GM12875 (cell line): ENCODE measurements at regions not wholly inside any gene's neighbourhood (a gene's known extent, or its start where the extent isn't known, plus 50 kb on each side); places are given as distances from the start of the nearest gene placed in this dataset.

Experiments
- H3K4me3 ChIP-seq: one replicate; pipeline ENCODE4 v1.5.1; 2011; ENCODE audit warnings: low read depth, low read length, control low read depth
- TF ChIP-seq, protein P1 (sequence below): IDR thresholded peaks from 2 replicates; pipeline ENCODE4 v1.5.1; 2011; ENCODE audit warnings: low read depth, mild to moderate bottlenecking, control low read depth, inconsistent platforms, low read length, moderate library complexity, borderline replicate concordance; ENCODE audit not compliant: insufficient read depth

DNA sequence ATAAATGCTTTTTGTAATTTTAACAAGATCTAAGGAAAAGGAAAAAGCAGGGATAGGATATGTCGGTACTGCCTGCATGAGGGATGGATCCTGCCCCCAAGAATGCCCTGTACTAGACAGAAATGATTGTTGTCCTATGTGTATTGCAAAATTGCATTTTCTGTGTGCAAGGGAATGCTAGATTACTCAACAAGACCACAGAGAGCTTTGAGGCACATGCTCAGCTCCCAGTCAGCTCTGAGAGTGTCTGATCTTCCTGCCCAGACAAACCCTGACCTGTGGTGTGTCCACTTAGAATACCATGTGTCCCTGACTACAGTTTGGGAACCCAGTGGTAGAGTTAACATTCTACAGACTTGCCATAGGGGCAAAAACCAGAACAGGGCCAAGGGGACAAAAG, 129.2 kb upstream of the PAK3 start:
- H3K4me3 ChIP-seq, result no peak overlapping the region
- TF ChIP-seq, protein P1, sequence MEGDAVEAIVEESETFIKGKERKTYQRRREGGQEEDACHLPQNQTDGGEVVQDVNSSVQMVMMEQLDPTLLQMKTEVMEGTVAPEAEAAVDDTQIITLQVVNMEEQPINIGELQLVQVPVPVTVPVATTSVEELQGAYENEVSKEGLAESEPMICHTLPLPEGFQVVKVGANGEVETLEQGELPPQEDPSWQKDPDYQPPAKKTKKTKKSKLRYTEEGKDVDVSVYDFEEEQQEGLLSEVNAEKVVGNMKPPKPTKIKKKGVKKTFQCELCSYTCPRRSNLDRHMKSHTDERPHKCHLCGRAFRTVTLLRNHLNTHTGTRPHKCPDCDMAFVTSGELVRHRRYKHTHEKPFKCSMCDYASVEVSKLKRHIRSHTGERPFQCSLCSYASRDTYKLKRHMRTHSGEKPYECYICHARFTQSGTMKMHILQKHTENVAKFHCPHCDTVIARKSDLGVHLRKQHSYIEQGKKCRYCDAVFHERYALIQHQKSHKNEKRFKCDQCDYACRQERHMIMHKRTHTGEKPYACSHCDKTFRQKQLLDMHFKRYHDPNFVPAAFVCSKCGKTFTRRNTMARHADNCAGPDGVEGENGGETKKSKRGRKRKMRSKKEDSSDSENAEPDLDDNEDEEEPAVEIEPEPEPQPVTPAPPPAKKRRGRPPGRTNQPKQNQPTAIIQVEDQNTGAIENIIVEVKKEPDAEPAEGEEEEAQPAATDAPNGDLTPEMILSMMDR, result no peak

DNA sequence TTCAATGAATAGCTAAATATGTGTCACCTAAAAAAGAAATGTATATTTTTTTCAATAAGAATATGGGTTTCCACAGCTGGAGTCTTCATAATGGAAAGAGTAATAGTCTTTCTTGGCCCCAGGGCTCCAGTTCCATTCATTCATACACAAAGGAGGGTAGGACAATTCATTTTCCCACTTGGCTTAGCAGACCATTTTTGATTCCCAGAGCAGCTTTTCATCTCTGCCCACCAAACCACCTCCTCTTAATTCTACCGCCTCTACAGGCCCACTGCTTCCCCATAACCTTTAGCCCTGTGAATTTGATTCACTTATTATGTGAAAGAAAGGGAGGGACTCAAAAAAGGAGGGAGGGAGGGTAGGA, 129.9 kb upstream of the PAK3 start:
- TF ChIP-seq, protein P1, result no peak
- no peak overlapping the region for H3K4me3 ChIP-seq

GRCh38 chrX:110965409-110966090, 130.4 kb upstream of the PAK3 start:
- H3K4me3 ChIP-seq, result no peak overlapping the region
- TF ChIP-seq, protein P1, result no peak

- no peak overlapping the region for H3K4me3 ChIP-seq
- TF ChIP-seq, protein P1, result no peak
Observed at GRCh38 chrX:110964786-110965185, 131.2 kb upstream of the PAK3 start.

DNA sequence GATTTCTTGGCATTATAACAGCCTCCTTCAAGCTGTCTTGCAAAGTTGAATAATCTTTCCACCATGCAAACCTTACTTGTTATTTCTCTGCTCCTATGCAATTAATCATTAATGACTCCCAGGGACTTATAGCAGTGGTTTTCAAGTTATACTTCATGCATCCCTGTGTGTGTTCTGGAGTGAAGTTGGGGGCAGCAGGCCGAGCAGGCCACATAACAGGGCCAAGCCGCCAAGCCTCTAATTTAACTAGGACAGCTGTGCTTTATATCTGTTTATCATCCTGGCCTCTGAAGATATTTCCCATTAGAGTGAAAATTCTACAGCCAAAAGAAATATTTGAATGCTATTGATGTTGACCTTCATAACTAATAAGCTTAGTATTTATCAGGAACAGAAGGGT, 133.5 kb upstream of the PAK3 start:
- H3K4me3 ChIP-seq, result no peak overlapping the region
- TF ChIP-seq, protein P1, result no peak

DNA sequence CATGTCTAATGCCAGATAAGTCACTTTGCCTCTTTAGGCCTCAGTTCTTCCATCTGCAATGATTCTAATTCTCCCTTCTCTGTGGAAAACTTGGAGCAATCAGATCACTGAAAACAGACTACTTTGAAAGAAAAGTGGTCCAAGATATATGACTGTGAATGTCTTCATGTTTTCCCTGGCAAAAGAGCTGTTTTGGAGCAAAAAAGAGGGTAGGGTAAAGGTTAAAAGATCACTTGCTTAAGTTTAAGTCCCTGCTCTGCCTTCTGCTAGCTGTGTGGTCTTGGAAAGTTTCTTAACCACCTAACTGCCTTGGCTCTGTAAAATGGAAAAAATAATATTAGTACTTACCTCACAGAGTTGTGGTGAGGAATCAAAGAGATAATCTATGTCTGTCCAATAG, 140.3 kb upstream of the PAK3 start:
- TF ChIP-seq, protein P1, result no peak
- no peak overlapping the region for H3K4me3 ChIP-seq

DNA sequence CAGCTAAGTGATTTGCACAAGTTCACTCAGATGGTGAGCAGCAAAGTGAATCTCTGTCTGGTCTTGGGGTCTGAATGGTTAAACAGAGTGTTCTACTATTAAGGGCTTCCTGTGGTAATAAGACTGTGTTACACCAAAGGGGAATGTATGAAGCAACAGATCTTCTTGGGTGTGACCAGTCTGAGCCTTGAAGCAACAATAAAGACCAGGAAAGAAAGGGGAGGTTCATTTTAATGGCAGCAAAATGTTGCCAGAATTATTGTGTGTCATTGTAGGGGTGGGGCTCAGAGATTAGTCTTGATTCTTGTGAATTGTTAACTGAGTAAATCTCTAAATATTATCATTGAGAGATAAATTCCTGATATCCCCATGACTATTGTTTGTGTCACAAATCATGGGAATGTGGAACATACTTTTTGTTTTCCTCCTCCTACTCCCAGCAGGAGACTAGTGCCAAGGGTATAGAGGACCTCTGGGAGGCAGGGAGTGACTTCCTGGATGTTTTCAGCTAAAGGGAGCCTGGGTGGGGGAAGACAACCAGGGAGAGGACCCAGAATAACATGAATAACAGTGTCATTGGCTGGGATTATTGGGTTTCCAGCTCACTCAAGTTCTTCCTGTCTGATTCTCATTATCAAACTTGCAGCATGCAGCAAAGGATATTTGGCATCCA, 141.4 kb upstream of the PAK3 start:
- TF ChIP-seq, protein P1, result no peak

More for the DNA sequence above, 141.4 kb upstream of the PAK3 start:
- H3K4me3 ChIP-seq, result no peak overlapping the region
